NT2/D1 (cell line): ENCODE measurements at regions not wholly inside any gene's neighbourhood (a gene's known extent, or its start where the extent isn't known, plus 50 kb on each side); places are given as distances from the start of the nearest gene placed in this dataset.

Source experiments
- DNase-seq: peaks from one replicate; pipeline ENCODE4 v3.0.0-alpha.2; 2011; ENCODE audit warnings: low read depth, low spot score
- H3K27me3 ChIP-seq: 2 replicates; pipeline ENCODE4 v1.6.0; 2011; ENCODE audit warnings: mild to moderate bottlenecking; ENCODE audit not compliant: insufficient read length, insufficient read depth
- H3K36me3 ChIP-seq: 2 replicates; pipeline ENCODE4 v1.6.1; 2011; ENCODE audit warnings: mild to moderate bottlenecking, low read length, mixed read lengths; ENCODE audit not compliant: insufficient read depth, insufficient read length
- H3K4me1 ChIP-seq: 2 replicates; pipeline ENCODE4 v1.5.1; 2011; ENCODE audit not compliant: insufficient read depth, insufficient read length
- H3K4me3 ChIP-seq: 2 replicates; pipeline ENCODE4 v1.5.1; 2011; ENCODE audit warnings: low read depth; ENCODE audit not compliant: insufficient read length
- H3K9ac ChIP-seq: 2 replicates; pipeline ENCODE4 v1.6.0; 2011; ENCODE audit warnings: low read depth; ENCODE audit not compliant: insufficient read length
- H3K9me3 ChIP-seq: 2 replicates; pipeline ENCODE4 v1.5.1; 2011; ENCODE audit warnings: mild to moderate bottlenecking, low read length; ENCODE audit not compliant: insufficient read depth
- SUZ12 ChIP-seq: IDR thresholded peaks from 2 replicates; pipeline ENCODE4 v1.6.1; 2011; ENCODE audit not compliant: insufficient read length, insufficient read depth; ENCODE audit errors: extremely low read depth
- YY1 ChIP-seq: IDR thresholded peaks from 2 replicates; pipeline ENCODE4 v1.6.1; 2011; ENCODE audit not compliant: insufficient read length, insufficient read depth
- ZNF274 ChIP-seq: IDR thresholded peaks from 2 replicates; pipeline ENCODE4 v1.6.1; 2011; ENCODE audit warnings: mild to moderate bottlenecking, low read depth, low read length

DNA sequence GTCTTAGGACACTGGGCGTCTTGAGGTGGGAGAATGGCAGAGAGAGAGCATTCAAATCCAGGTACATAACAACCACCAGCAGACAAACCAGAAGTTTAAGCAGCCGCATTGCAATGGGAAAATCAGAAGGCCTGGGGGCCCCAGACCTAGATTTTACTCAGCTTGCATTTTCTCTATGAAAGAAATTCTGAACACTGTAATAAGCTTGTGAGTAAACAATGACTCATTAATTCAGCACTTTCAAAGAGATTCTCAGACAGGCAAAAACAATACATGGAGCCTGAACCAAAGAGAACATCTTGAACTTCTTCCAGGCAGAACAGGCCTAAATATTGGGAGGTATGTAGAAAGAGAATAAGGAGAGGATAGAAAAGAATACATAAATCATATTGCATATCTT, 69.8 kb upstream of the IFNG-AS1 start:
- DNase-seq, result no peak
- no peak for TF ChIP-seq YY1
- no peak for TF ChIP-seq SUZ12
- TF ChIP-seq ZNF274, result no peak

DNA sequence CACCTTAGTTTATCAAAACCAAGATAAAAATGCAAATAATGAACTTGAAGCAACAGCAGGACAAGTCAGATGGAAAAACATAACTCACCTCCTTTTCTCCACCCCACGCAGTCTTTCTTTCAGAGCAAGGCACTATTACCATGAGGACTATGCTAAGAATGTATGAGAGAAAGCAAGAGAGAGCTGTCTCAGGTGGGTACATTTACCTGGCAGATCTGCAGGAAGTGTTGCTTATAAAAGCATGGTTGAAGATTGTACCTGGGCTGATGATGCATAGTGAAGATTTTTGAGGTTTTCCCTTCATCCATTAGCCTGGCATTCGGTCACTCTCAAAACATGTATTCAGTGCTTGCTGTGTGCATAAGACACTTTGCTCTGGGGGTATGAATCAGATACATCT, 68.8 kb upstream of the IFNG-AS1 start:
- no peak overlapping the region for H3K4me3 ChIP-seq
- TF ChIP-seq ZNF274 (no peak), SUZ12 (no peak), YY1 (no peak)
- H3K9me3 ChIP-seq, result no peaks in the 10 kb centered on the region
- H3K9ac ChIP-seq, result no peak overlapping the region
- H3K27me3 ChIP-seq, result no peaks in the 10 kb centered on the region
- DNase-seq, result no peak
- H3K36me3 ChIP-seq, result no peaks in the 10 kb centered on the region
- H3K4me1 ChIP-seq, result no peaks in the 10 kb centered on the region

More for the DNA sequence above, 69.8 kb upstream of the IFNG-AS1 start:
- Histone ChIP-seq H3K4me3 (no peak overlapping the region), H3K36me3 (no peaks in the 10 kb centered on the region), H3K9ac (no peak overlapping the region), H3K27me3 (no peaks in the 10 kb centered on the region), H3K4me1 (no peaks in the 10 kb centered on the region), H3K9me3 (no peaks in the 10 kb centered on the region)

DNA sequence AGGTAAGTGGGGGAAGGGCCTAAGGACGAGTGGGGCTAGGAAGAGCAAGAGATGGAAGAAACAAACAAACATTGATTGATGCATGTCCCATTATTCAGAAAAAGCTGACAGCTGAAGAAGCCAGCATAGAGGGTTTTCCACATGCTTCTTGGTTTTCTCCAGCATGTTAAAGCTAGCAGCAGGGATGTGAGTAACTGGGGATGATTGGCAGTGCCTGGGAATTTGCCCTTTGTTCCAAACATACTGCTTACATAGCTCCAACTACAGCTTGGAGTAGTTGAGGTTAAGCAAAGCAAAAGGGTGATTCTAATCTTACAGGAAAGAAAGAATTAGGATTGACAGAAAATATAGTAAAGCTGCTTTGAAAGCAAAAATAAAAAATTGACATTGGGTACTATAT, 68.0 kb upstream of the IFNG-AS1 start:
- TF ChIP-seq YY1 (no peak), SUZ12 (no peak), ZNF274 (no peak)
- no peaks in the 10 kb centered on the region for H3K4me1 ChIP-seq
- H3K9me3 ChIP-seq, result no peaks in the 10 kb centered on the region
- H3K27me3 ChIP-seq, result no peaks in the 10 kb centered on the region
- H3K4me3 ChIP-seq, result no peak overlapping the region
- no peak for DNase-seq
- no peak overlapping the region for H3K9ac ChIP-seq
- no peaks in the 10 kb centered on the region for H3K36me3 ChIP-seq

GRCh38 chr12:67922245-67922644, 67.0 kb upstream of the IFNG-AS1 start:
- no peak overlapping the region for H3K9ac ChIP-seq
- no peak for DNase-seq
- H3K9me3 ChIP-seq, result no peaks in the 10 kb centered on the region
- H3K4me3 ChIP-seq, result no peak overlapping the region
- no peaks in the 10 kb centered on the region for H3K36me3 ChIP-seq
- no peaks in the 10 kb centered on the region for H3K4me1 ChIP-seq
- TF ChIP-seq YY1 (no peak), ZNF274 (no peak), SUZ12 (no peak)
- H3K27me3 ChIP-seq, result no peaks in the 10 kb centered on the region

DNA sequence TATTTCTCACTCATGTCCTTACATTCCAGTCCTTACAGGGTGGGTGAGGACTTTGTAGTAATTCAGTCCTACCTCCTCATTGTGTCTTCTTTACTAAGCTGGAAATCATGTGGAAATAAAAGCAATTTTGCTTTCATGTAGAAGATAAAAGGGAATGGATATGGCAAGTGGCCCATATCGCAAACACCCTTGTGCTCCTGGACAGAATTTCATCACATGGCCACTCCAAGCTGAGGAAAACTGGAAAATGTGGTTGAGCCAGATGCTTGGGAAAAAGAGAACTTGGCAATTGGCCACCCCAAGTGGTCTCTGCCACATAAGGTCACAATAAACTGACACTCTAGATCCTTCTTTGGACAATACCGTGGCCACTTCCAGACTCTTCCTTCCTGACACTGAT, 64.2 kb upstream of the IFNG-AS1 start:
- no peak for TF ChIP-seq SUZ12
- Histone ChIP-seq H3K4me1 (no peaks in the 10 kb centered on the region), H3K36me3 (no peaks in the 10 kb centered on the region), H3K27me3 (no peaks in the 10 kb centered on the region), H3K4me3 (no peak overlapping the region), H3K9me3 (no peaks in the 10 kb centered on the region), H3K9ac (no peak overlapping the region)
- DNase-seq, result no peak

DNA sequence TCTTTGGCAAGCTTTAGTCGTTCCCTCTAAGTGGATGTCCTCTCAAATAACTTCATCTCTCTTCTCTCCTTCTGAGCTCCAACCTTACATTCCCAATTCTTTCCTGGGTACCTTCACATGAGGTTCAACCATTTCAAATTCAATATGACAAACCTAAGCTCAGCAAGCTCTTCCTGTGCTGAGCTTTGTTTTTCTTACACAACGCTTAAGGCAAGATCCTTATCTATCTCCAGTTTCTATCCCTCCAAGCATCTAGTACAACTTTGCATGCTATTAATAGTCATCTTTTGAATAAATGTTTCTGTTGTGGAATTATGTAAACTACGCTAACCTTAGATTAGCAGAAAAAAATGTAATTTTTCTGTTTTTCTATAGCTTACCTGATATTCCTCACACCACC, 63.7 kb upstream of the IFNG-AS1 start:
- TF ChIP-seq YY1, result no peak
- TF ChIP-seq ZNF274, result no peak
- TF ChIP-seq SUZ12, result no peak
- Histone ChIP-seq H3K9ac (no peak overlapping the region), H3K4me3 (no peak overlapping the region)

GRCh38 chr12:67926063-67926462, 63.2 kb upstream of the IFNG-AS1 start:
- H3K4me3 ChIP-seq, result no peak overlapping the region
- H3K9me3 ChIP-seq, result no peaks in the 10 kb centered on the region
- TF ChIP-seq YY1, result no peak
- no peak for TF ChIP-seq SUZ12
- TF ChIP-seq ZNF274, result no peak
- no peaks in the 10 kb centered on the region for H3K4me1 ChIP-seq
- H3K36me3 ChIP-seq, result no peaks in the 10 kb centered on the region
- DNase-seq, result no peak
- no peak overlapping the region for H3K9ac ChIP-seq
- no peaks in the 10 kb centered on the region for H3K27me3 ChIP-seq

More for the DNA sequence above, 63.7 kb upstream of the IFNG-AS1 start:
- no peak for DNase-seq
- H3K9me3 ChIP-seq, result no peaks in the 10 kb centered on the region
- H3K36me3 ChIP-seq, result no peaks in the 10 kb centered on the region
- H3K27me3 ChIP-seq, result no peaks in the 10 kb centered on the region
- H3K4me1 ChIP-seq, result no peaks in the 10 kb centered on the region

- Histone ChIP-seq H3K27me3 (no peaks in the 10 kb centered on the region), H3K4me1 (no peaks in the 10 kb centered on the region), H3K36me3 (no peaks in the 10 kb centered on the region), H3K9me3 (no peaks in the 10 kb centered on the region), H3K9ac (no peak overlapping the region), H3K4me3 (no peak overlapping the region)
- TF ChIP-seq ZNF274 (no peak), SUZ12 (no peak), YY1 (no peak)
- no peak for DNase-seq
Observed at GRCh38 chr12:67927324-67927723, 61.9 kb upstream of the IFNG-AS1 start.
